GM19025 (cell line): ENCODE measurements at regions not wholly inside any gene's neighbourhood (a gene's known extent, or its start where the extent isn't known, plus 50 kb on each side); places are given as distances from the start of the nearest gene placed in this dataset.
A peak's percentile ranks its signal among the peaks of the same experiment; 100 is the strongest.
"Not testable (repeated sequence)": the region's sequence is repeated elsewhere in the genome, so short reads cannot be mapped to it uniquely, and the experiment has no call there.

Experiments used
- ATAC-seq: cut with Tn5 transposase; IDR thresholded peaks from one replicate; pipeline ENCODE4 v1.9.1; 2021; ENCODE audit warnings: mild to moderate bottlenecking, low read depth, moderate library complexity; ENCODE audit not compliant: unreplicated experiment

- no peak for ATAC-seq
These were observed 77.4 kb upstream of the SLC4A7 start for GRCh38 chr3:27561576-27561975.

- no peak for ATAC-seq
These were observed 76.4 kb upstream of the SLC4A7 start for GRCh38 chr3:27560484-27561056.

DNA sequence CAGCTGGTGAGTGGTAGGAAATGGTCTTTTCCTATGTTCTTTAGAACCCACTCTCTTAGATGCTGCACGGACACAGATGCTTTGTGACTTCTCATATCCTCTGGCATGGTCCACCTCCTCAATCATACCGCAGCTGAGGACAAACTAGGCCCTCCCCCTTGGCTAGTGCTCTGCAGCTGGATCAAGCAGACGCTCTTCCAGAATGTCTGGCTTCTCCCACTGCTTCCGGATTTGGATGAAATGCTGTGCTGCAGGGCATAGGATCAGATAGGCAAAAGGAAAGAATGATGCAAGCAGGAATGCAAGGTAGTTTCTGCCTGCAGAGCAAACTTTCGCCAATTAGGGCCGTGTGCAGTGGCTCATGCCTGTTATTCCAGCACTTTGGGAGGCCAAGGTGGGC lies 75.7 kb upstream of the SLC4A7 start:
- no peak for ATAC-seq

DNA sequence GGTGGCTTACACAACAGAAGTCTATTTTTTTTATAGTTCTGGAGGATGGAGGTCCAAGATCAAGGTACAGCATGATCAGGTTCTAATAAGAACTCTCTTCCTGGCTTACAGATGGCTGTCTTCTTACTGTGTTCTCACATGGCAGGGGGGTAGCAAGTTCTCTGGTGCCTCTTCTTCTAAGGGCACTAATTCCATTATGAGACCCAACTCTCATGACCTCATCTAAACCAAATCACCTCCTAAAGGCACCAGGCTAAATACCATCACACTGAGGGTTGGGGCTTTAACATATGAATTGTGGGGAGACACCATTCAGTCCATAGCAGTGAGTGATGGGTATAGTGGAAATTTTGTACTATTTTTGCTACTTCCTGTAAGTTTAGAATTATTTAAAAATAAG lies 75.2 kb upstream of the SLC4A7 start:
- no peak for ATAC-seq

DNA sequence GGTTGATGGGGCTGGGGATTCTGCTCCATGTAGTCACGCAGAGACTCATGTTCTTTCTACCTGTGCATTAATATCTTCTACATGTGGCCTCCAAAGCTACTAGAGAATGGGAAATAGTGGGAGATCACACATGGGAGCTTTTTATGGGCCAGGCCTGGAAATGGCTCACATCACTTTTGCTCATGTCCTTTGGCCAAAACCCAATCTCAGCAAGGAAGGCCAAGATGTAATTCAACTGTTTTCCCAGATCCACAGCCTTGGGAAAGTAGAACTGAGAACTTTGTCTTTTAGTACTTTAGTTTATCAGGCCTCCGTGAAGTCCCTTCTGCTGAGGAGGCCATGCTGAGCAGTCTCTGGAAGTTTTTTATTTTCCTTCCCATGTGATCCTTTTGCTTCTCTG lies 73.2 kb upstream of the SLC4A7 start:
- no peak for ATAC-seq

GRCh38 chr3:27556887-27557286 lies 72.7 kb upstream of the SLC4A7 start:
- ATAC-seq: no peak

DNA sequence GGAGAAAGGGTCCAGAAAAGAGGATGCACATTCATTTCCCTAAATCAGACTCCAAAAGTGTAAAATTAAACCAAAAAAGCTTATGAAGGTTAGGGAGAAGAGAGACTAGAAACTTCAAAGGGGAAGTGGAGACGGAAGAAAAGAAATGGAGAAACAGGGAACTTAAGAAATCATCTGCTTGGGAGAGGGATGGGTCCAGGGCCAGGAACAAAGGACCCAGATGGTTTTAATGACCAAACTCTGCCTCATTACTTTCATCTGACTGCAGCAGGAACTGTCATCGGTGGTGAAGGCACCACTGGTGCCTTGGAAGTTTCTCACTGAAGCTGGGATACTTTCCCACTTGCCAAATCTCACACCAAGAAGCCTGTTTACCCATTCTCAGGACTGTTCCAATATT lies 70.5 kb upstream of the SLC4A7 start:
- no peak for ATAC-seq

GRCh38 chr3:27553886-27554540 lies 69.8 kb upstream of the SLC4A7 start:
- ATAC-seq: no peak

GRCh38 chr3:27552708-27553107 lies 68.5 kb upstream of the SLC4A7 start:
- not testable (repeated sequence) for ATAC-seq

GRCh38 chr3:27551413-27551812 lies 67.2 kb upstream of the SLC4A7 start:
- not testable (repeated sequence) for ATAC-seq

- no peak for ATAC-seq
These were observed 60.9 kb upstream of the SLC4A7 start for GRCh38 chr3:27545061-27545460.

- ATAC-seq: no peak
These were observed 60.2 kb upstream of the SLC4A7 start for GRCh38 chr3:27544372-27544865.

DNA sequence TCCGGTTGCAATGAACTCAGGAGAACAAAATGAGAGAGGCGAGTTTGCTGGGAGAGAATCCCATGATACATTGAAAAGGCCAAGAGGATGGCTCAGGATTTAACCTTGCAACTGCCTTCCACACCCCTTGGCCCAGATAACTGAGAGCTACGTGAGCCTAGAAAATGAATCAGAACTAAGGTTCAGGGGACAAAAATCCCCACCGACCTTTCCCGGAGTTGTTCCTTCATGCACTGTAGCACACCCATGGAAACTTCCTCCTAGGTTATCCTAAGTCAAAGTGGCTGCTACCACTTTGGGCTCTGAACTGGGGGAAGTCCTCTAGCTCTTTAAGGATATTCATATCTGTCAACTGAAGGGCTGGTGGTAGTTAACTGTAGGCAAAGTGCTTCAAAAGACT lies 58.3 kb upstream of the SLC4A7 start:
- ATAC-seq: no peak

GRCh38 chr3:27540231-27540630 lies 56.0 kb upstream of the SLC4A7 start:
- no peak for ATAC-seq

DNA sequence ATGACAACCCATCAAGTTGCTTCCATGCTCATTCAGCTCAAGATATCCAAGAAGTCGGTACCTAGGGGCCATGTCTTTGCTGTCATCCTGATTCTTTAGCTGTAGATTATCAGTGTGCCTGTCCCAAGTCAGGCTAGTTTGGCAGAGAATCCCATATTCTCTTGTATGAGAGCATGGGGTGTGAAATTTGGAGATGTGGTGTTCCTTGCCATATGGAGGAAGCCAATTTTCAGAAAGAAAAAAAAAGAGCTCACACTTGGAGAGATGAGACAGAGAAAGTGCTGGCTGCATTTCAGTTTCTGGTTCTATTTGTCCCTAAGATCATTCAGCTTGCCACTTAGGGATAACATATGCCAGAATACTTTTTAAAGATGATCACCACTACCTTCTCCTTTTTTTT lies 52.3 kb upstream of the SLC4A7 start:
- ATAC-seq: no peak

DNA sequence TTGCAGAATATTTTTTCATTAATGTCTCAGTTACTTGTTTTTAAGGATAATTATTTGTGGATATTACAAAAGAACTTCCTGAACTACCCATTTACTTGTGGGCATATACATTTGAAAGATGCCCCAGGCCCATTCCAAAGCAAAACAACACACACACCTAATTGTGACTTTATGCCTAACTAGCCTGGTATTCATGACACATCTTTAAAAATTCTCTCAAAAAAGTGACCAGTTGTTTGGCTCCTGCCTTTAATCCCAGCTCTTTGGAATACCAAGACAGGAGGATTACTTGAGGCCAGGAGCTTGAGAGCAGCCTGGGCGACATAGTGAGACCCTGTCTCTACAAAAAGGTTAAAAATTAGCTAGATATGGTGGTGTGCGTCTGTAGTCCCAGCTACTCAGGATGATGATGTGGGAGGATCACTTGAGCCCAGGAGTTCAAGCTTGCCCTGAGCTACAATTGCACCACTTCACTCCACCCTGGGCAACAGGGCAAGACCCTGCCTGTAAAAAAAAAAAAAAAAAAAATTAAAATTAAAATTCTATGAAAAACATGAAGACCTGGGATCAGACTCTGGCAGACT lies 51.7 kb upstream of the SLC4A7 start:
- ATAC-seq: no peak

- ATAC-seq: peak; percentile 79
These were observed 49.8 kb upstream of the SLC4A7 start for GRCh38 chr3:27533718-27534573.
